Astrocyte (in vitro differentiated cells and primary cell): ENCODE measurements at regions not wholly inside any gene's neighbourhood (a gene's known extent, or its start where the extent isn't known, plus 50 kb on each side); places are given as distances from the start of the nearest gene placed in this dataset.

Source experiments
- DNase-seq: peaks from one replicate; pipeline ENCODE4 v3.0.0-alpha.2; 2010; ENCODE audit warnings: low read depth
- FAIRE-seq: peaks from 2 replicates; lab custom pipeline; 2011; peaks lifted over from hg19 to GRCh38; lab: Jason Lieb, UNC
- H2AFZ ChIP-seq: 2 replicates; pipeline ENCODE4 v1.6.0; 2012; ENCODE audit warnings: low read depth, low read length, inconsistent platforms
- H3K27ac ChIP-seq: 2 replicates; pipeline ENCODE4 v1.5.1; 2011; ENCODE audit warnings: low read depth, low read length, inconsistent platforms
- H3K27me3 ChIP-seq: 2 replicates; pipeline ENCODE4 v1.6.0; 2011; ENCODE audit warnings: low read length, inconsistent platforms; ENCODE audit not compliant: insufficient read depth
- H3K36me3 ChIP-seq: 2 replicates; pipeline ENCODE4 v1.5.1; 2011; ENCODE audit warnings: low read length, inconsistent platforms; ENCODE audit not compliant: insufficient read depth
- H3K4me1 ChIP-seq: 2 replicates; pipeline ENCODE4 v1.5.1; 2011; ENCODE audit warnings: low read length, inconsistent platforms; ENCODE audit not compliant: insufficient read depth
- H3K4me2 ChIP-seq: 2 replicates; pipeline ENCODE4 v1.6.0; 2012; ENCODE audit warnings: low read length, inconsistent platforms
- H3K4me3 ChIP-seq: 2 replicates; pipeline ENCODE4 v1.5.1; 2011; ENCODE audit warnings: low read depth, mild to moderate bottlenecking, low read length, inconsistent platforms; ENCODE audit not compliant: insufficient read depth
- H3K79me2 ChIP-seq: 2 replicates; pipeline ENCODE4 v1.6.0; 2012; ENCODE audit warnings: mild to moderate bottlenecking, low read length, inconsistent platforms; ENCODE audit not compliant: insufficient read depth
- H3K9ac ChIP-seq: 2 replicates; pipeline ENCODE4 v1.6.0; 2012; ENCODE audit warnings: mild to moderate bottlenecking, low read length, inconsistent platforms
- H3K9me3 ChIP-seq: 2 replicates; pipeline ENCODE4 v1.5.1; 2012; ENCODE audit warnings: low read depth, mild to moderate bottlenecking, low read length, inconsistent platforms; ENCODE audit not compliant: insufficient read depth
- H4K20me1 ChIP-seq: 2 replicates; pipeline ENCODE4 v1.6.0; 2012; ENCODE audit warnings: low read length, inconsistent platforms; ENCODE audit not compliant: insufficient read depth
- H3K27ac Mint-ChIP-seq: one replicate; pipeline ENCODE4 v1.8.0; 2021; ENCODE audit warnings: mild to moderate bottlenecking, mixed read lengths; ENCODE audit not compliant: unreplicated experiment
- H3K27me3 Mint-ChIP-seq: one replicate; pipeline ENCODE4 v1.8.0; 2021; ENCODE audit warnings: low read depth, mixed read lengths; ENCODE audit not compliant: unreplicated experiment
- H3K36me3 Mint-ChIP-seq: one replicate; pipeline ENCODE4 v1.8.0; 2021; ENCODE audit warnings: low read depth, mixed read lengths; ENCODE audit not compliant: unreplicated experiment
- H3K4me1 Mint-ChIP-seq: one replicate; pipeline ENCODE4 v1.8.0; 2021; ENCODE audit warnings: low read depth, mixed read lengths; ENCODE audit not compliant: unreplicated experiment
- H3K4me3 Mint-ChIP-seq: one replicate; pipeline ENCODE4 v1.8.0; 2021; ENCODE audit warnings: mild to moderate bottlenecking, moderate library complexity, mixed read lengths; ENCODE audit not compliant: unreplicated experiment
- H3K9me3 Mint-ChIP-seq: one replicate; pipeline ENCODE4 v1.8.0; 2021; ENCODE audit warnings: mild to moderate bottlenecking, mixed read lengths; ENCODE audit not compliant: unreplicated experiment
- CTCF ChIP-seq: IDR thresholded peaks from 2 replicates; pipeline ENCODE4 v1.5.1; 2011; ENCODE audit warnings: low read depth, mild to moderate bottlenecking, inconsistent platforms, low read length, moderate library complexity; ENCODE audit not compliant: insufficient read depth
- EZH2 ChIP-seq: IDR thresholded peaks from 2 replicates; pipeline ENCODE4 v1.6.1; 2012; ENCODE audit warnings: mild to moderate bottlenecking, low read length, inconsistent platforms; ENCODE audit not compliant: insufficient read depth

GRCh38 chr10:47104786-47105385, 193.7 kb downstream of the PTPN20 start:
- no peaks in the 10 kb centered on the region for H3K36me3 ChIP-seq
- Mint-ChIP-seq H3K27me3 (peaks cover 9% of the 10 kb centered on the region), H3K27ac (no peak overlapping the region), H3K36me3 (no peaks in the 10 kb centered on the region), H3K4me3 (no peak overlapping the region), H3K9me3 (peaks cover 9% of the 10 kb centered on the region), H3K4me1 (no peaks in the 10 kb centered on the region)
- no peak overlapping the region for H3K27ac ChIP-seq
- peaks cover 5% of the 10 kb centered on the region for H3K9me3 ChIP-seq
- no peak overlapping the region for H3K4me3 ChIP-seq
- H2AFZ ChIP-seq: no peak overlapping the region
- FAIRE-seq (no peak), DNase-seq (no peak)
- H3K4me2 ChIP-seq: no peak overlapping the region
- TF ChIP-seq EZH2: no peak
- H3K4me1 ChIP-seq: no peaks in the 10 kb centered on the region
- no peaks in the 10 kb centered on the region for H4K20me1 ChIP-seq
- H3K27me3 ChIP-seq: no peaks in the 10 kb centered on the region
- no peak overlapping the region for H3K9ac ChIP-seq
- H3K79me2 ChIP-seq: no peaks in the 10 kb centered on the region

- no peak for FAIRE-seq
- DNase-seq: no peak
- no peaks in the 10 kb centered on the region for H3K36me3 ChIP-seq
- no peaks in the 10 kb centered on the region for H3K4me1 ChIP-seq
- H3K36me3 Mint-ChIP-seq: no peaks in the 10 kb centered on the region
- peaks cover 5% of the 10 kb centered on the region for H3K9me3 ChIP-seq
- H3K4me1 Mint-ChIP-seq: no peaks in the 10 kb centered on the region
- TF ChIP-seq EZH2 (no peak), CTCF (no peak)
- peaks cover 19% of the 10 kb centered on the region for H3K27me3 Mint-ChIP-seq
- no peaks in the 10 kb centered on the region for H4K20me1 ChIP-seq
- H3K4me2 ChIP-seq: no peak overlapping the region
- no peak overlapping the region for H2AFZ ChIP-seq
- no peak overlapping the region for H3K27ac Mint-ChIP-seq
- H3K4me3 ChIP-seq: no peak overlapping the region
- no peak overlapping the region for H3K9ac ChIP-seq
- H3K79me2 ChIP-seq: no peaks in the 10 kb centered on the region
- peaks cover 8% of the 10 kb centered on the region for H3K9me3 Mint-ChIP-seq
- no peak overlapping the region for H3K4me3 Mint-ChIP-seq
- no peaks in the 10 kb centered on the region for H3K27me3 ChIP-seq
- no peak overlapping the region for H3K27ac ChIP-seq
These were observed 192.8 kb upstream of the GDF10 start for GRCh38 chr10:47107007-47107747.

GRCh38 chr10:47109906-47110305, 190.1 kb upstream of the GDF10 start:
- Histone ChIP-seq H2AFZ (no peak overlapping the region), H3K27ac (no peak overlapping the region), H4K20me1 (no peaks in the 10 kb centered on the region), H3K79me2 (no peaks in the 10 kb centered on the region), H3K36me3 (no peaks in the 10 kb centered on the region), H3K9me3 (no peaks in the 10 kb centered on the region), H3K27me3 (peaks cover 2% of the 10 kb centered on the region), H3K4me3 (no peak overlapping the region), H3K4me2 (no peak overlapping the region), H3K9ac (no peak overlapping the region), H3K4me1 (no peaks in the 10 kb centered on the region)
- Mint-ChIP-seq H3K36me3 (peaks cover 2% of the 10 kb centered on the region), H3K4me1 (no peaks in the 10 kb centered on the region), H3K4me3 (no peak overlapping the region), H3K27me3 (peaks cover 23% of the 10 kb centered on the region), H3K9me3 (no peaks in the 10 kb centered on the region), H3K27ac (no peak overlapping the region)
- TF ChIP-seq EZH2 (no peak), CTCF (no peak)
- DNase-seq: no peak
- no peak for FAIRE-seq
